ENCODE measurements at regions not wholly inside any gene's neighbourhood (a gene's known extent, or its start where the extent isn't known, plus 50 kb on each side); places are given as distances from the start of the nearest gene placed in this dataset.

GRCh38 chr10:6919077-6919476 is 339.0 kb upstream of the PRKCQ start:
- DNase-seq = no peak

- peak; percentile 52 for DNase-seq
Observed at GRCh38 chr10:6918305-6918704, 338.2 kb upstream of the PRKCQ start.

GRCh38 chr10:6917125-6917524 is 337.0 kb upstream of the PRKCQ start:
- peak; percentile 86 for DNase-seq

- DNase-seq = peak; percentile 77
Observed at GRCh38 chr10:6916601-6917000, 336.5 kb upstream of the PRKCQ start.

- no peak for DNase-seq
Observed at GRCh38 chr10:6915307-6915706, 335.2 kb upstream of the PRKCQ start.

GRCh38 chr10:6912929-6913328 is 332.9 kb upstream of the PRKCQ start:
- no peak for DNase-seq

- DNase-seq = no peak
Observed at GRCh38 chr10:6912424-6912823, 332.3 kb upstream of the PRKCQ start.

GRCh38 chr10:6912021-6912420 is 331.9 kb upstream of the PRKCQ start:
- DNase-seq = no peak

- DNase-seq = no peak
Observed at GRCh38 chr10:6909905-6910560, 330.0 kb upstream of the PRKCQ start.

- DNase-seq = no peak
Observed at GRCh38 chr10:6907877-6908530, 327.9 kb upstream of the PRKCQ start.

GRCh38 chr10:6894405-6894804 is 314.3 kb upstream of the PRKCQ start:
- DNase-seq = no peak

GRCh38 chr10:6892864-6893263 is 312.8 kb upstream of the PRKCQ start:
- no peak for DNase-seq

- no peak for DNase-seq
Observed at GRCh38 chr10:6891924-6892323, 311.8 kb upstream of the PRKCQ start.

GRCh38 chr10:6889718-6890117 is 309.6 kb upstream of the PRKCQ start:
- DNase-seq = no peak

GRCh38 chr10:6888434-6888833 is 308.4 kb upstream of the PRKCQ start:
- no peak for DNase-seq

- DNase-seq = no peak
Observed at GRCh38 chr10:6885284-6885683, 305.2 kb upstream of the PRKCQ start.

GRCh38 chr10:6881987-6882386 is 301.9 kb upstream of the PRKCQ start:
- DNase-seq = no peak

GRCh38 chr10:6877722-6878392 is 297.8 kb upstream of the PRKCQ start:
- no peak for DNase-seq

GRCh38 chr10:6877336-6877721 is 297.3 kb upstream of the PRKCQ start:
- DNase-seq = no peak

- DNase-seq = peak; percentile 25
Observed at GRCh38 chr10:6875269-6875865, 295.3 kb upstream of the PRKCQ start.

GRCh38 chr10:6871128-6871527 is 291.1 kb upstream of the PRKCQ start:
- DNase-seq = no peak

GRCh38 chr10:6868036-6868725 is 288.1 kb upstream of the PRKCQ start:
- no peak for DNase-seq

- DNase-seq = no peak
Observed at GRCh38 chr10:6866757-6867156, 286.7 kb upstream of the PRKCQ start.
